H4 (cell line): ENCODE measurements at regions not wholly inside any gene's neighbourhood (a gene's known extent, or its start where the extent isn't known, plus 50 kb on each side); places are given as distances from the start of the nearest gene placed in this dataset.
A peak's percentile ranks its signal among the peaks of the same experiment; 100 is the strongest.
"Not testable (repeated sequence)": the region's sequence is repeated elsewhere in the genome, so short reads cannot be mapped to it uniquely, and the experiment has no call there.

Source experiments
- DNase-seq: peaks from one replicate; pipeline ENCODE4 v3.0.0-alpha.2; 2015; ENCODE audit warnings: low spot score

DNA sequence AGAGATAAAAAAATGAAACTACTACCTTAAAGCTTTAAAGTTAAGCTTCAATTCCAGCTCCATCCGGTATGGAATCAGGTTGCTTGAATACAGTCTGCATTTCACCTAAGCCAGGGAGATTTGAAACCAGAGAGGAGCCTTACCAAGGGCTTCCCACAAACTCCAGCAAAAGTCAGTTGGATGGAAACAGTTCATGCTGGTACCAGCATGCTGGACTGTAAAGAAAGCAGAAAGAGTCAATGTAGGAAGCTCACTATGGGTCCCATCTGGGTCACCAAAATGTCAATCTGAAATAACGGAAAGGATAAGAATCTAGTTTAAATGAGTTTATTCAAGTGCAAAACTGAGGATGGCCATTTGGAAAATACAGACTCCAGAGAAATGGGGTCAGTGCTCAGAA, 65.3 kb downstream of the CDO1 start:
- DNase-seq = peak; percentile 13

DNA sequence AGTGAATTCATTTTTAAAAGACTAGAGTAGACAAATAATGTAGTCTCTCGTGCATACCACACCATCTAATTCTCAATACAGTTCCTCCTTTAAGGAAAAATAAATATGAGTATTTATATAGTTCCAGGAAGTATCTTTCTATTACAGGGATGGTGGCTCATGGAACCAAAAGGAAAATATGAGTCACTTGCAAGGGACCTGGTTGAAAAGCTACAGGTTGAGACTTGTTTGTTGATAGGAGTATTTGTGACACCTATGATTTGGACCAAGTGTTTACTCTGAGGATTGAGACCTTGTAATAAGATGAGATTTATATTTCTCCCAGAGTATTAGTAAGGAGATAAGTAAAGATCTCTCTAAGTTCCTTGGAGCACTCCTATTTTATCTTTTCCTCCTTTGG, 67.4 kb downstream of the CDO1 start:
- no peak for DNase-seq

DNA sequence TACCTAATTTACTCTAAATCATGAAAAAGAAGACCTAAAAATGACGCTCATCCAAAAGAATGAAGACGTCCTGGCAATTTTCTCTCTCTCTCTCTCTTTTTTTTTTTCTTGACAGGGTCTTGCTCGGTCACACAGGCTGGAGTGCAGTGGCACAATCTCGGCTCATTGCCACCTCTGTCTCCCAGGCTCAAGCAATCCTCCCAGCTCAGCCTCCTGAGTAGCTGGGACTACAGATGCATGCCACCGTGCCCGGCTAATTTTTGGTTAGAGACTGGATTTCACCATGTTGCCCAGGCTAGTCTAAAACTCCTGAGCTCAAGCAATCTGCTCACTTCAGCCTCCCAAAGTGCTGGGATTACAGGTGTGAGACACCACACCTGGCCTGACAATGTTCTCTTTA, 77.2 kb downstream of the CDO1 start:
- DNase-seq = not testable (repeated sequence)

DNA sequence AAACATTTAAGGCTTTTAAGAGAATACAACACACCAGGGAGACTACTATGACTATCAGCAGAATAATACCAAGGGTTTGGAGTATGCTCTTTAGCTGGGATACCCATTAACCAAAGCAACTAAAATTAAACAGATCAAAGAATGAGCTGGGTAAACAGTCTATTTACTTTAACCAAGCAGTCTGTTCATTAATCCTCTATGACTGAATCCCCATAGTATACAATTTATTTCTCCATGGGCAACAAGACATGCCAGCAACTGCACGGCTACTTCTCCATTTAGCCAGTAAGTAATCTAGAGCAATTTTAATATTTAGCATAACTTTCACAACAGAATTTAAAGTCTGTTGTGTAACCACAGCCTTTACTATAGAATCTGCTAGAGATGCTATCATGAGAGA, 77.6 kb downstream of the CDO1 start:
- DNase-seq = no peak

DNA sequence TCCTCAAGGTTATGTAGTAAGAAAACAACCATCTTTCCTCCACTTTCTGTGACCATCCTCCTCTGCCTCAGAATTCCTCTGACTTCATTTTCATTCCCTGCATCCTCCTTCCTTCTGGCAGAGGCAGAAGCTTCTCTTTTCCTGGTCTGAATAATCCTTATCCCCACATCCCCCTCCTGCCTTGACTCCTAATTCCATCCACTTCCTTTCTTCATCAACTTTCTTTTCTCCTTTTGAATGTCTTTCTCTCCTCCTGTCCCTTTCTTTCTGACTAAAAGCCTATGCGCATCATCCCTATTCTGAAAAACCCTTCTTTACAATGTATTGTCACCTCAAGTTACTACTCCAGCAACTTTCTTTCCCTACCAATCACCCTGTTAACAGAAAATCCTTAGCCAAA, 79.0 kb downstream of the CDO1 start:
- DNase-seq = no peak

DNA sequence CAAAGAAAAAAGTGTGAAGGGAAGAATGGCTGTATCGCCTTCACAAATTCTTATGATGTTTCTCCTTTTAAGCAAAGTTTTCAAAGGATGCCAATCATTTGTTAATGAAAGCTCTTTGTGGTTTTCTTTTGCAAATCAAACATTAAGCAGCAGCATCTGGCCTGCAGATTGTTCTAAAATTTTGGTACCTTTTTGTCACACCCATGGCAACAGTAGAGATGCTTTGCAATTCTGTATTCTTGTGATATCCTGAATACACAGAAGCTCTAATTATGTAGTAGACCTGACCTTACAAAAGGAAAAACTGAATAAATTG, 79.8 kb downstream of the CDO1 start:
- DNase-seq = no peak

DNA sequence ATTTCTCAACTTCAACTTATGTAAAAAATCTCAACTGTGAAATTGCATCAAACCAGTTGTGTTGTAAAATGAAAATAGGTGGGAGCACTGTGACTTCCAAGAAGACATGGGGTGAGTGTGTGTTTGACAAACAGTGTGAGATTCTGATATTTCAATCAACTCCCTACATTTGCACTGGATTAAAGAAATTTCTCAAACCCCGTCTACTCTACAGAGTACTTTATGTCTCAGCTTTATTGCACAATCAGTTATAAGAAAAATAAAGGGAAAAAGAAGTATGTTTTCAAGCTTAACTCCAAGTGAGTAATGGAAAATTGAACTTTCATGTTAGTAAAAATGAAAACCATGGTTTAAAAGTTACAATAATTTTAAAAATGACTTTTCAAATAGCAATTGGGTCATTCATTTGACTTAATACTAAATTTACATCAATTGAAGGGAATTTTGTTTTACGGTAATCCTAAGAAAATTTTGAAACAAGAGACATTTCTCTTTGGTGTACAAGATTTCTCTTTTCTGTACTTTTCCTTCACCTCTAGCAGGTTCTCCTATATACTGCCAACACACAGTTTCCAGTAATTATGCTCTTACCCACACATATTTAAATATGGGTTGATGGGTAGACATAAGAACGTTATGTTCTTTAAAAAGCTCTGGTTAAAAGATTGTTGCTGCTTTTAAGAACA, 80.3 kb downstream of the CDO1 start:
- DNase-seq = no peak

DNA sequence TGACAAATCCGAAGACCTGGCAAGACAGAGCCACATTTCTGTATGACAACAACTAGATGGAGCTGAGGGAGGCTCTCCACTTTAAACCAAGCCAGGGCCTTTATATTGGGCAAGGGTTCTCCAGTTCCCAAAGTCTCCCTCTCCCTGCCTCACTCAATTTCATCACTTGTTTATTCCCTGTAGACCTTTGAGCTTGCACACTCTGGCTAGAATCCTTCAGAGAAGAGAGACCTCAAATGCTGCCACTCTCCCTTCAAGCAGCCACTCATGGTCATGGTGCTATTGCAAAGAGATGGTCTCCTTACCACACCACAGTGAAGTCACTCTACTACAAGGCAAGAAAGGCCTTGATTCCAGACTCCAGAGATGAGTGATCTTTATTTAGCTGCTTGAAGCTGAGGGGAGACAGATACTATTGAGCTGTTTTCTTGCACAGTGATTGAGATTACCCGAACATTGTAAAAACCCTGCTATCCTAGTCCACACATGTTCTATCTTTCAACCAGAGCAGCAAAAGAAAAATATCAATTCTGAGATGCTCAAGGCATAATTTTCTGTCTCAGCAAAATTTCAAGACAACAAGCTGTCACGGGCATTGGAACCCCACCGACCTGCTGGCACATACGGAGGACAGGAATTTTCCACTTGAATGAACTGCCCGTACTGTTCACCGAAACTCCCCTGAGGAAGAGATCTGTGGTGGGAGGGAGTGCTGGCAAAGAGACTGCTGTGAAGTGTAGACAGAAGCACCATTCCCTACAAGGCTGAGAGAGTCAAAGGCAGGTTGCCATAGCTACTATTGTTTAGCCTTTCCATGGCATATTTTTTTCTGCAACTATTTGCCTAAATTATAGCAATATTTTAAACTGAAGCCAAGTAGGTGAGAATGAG, 81.1 kb downstream of the CDO1 start:
- no peak for DNase-seq

DNA sequence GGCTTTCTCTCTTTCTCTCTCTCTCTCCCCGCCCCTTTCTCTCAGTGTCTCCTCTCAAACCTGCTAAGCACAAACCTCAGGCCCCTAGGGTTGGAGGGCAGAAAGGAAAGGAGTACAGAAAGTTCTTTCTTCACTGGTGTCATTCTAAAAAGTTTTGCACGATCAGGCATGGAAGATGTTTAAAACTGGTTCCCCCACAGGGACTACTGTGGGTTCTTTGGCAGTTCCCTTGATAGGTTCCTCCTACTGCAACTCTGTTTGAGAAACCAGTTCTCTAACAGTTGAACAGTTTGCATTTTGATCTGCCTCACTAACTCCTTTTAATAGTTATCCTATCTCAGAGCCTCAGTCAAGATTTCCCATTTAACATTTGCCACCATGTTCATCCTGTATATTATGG, 82.9 kb downstream of the CDO1 start:
- DNase-seq = no peak

DNA sequence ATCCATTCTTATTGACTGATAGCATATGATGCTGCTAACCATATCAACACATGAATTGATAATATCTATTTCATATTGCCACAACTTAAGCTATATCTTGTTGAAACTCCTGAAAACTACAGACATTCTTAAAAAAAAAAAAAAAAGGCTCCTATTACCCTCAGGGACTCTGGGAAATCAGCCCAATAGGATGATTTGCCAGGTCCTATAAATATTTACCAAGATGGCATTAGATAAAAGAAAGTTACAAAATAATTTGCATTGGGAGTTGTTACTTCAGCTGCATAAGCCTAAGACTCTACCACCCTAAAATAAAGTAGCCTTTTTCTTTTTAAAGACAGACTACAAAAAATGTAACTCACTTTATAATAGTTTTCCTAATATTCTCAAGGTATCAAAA, 84.4 kb downstream of the CDO1 start:
- DNase-seq = no peak

DNA sequence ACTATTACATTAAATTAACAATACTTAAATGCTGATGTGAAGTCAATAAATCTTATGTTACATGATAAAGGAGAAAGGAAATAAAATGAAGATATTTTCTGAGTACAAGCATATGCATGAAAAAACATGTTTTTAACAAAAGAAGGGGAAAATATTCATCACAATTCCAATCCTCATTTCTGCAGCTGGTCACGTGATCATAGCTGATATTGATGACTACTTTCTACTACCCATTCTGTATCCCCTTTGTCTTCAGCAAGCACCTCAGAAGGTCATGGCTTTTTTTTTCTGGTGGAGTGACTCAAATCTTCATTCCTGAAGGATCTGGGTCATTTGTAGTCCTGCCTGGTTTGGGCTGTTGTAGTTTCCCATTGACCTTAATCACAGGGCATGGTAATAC, 90.9 kb downstream of the CDO1 start:
- no peak for DNase-seq

DNA sequence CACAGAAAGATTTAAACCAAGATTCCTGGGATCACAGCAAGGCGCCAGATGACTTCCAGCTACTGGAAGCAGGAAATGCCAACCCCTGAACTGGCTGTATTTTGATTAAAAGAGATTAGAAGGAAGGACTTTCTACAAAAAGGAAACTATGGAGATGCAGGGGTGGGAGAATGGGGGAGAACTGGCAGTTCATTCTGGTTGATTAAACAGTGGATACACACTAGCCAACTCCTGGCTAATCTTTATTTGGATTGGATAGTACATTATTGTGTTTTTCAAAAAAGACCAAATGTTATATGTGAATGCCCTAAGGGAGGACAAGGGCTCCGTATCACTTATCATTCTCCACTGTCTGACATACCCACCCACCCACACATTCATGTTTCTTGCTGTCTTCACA, 93.2 kb downstream of the CDO1 start:
- no peak for DNase-seq

DNA sequence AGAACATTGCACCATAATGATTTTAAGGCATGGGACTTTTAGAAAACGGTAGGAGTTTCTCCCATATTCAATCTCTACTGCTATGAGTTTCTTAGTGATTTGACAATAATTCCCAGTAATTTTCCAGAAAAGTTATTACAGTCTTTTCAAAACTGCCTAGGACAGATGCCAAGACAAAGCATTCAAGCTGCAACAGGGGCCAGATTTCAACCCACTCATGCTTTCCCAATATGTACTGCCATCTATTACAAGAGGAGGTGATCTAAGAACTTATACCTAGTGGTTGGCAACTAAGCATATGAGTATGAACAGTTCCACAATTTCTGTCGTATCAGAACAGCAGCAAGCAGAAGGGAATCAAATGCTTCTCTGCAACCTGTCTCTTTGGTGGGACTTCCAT, 95.1 kb upstream of the TMED7 start:
- no peak for DNase-seq

DNA sequence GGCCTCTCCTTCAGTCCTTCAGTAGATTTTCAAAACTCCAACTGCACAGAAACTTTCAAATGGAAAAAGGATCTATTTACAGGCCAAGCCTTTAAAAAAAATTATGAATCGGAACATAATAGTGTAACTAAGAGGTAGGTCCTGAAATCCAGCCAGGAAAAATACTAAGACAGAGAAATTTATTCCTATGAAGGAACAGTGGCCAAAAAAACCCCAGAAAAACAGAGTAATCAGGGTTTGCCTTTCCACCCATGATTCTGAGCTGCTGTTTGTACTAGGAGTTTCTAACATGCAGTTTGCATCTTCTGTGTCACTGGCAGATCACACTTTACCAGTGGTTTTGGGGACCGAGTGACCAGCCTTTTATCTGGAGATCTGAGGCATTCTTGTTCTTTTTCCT, 93.1 kb upstream of the TMED7 start:
- no peak for DNase-seq

DNA sequence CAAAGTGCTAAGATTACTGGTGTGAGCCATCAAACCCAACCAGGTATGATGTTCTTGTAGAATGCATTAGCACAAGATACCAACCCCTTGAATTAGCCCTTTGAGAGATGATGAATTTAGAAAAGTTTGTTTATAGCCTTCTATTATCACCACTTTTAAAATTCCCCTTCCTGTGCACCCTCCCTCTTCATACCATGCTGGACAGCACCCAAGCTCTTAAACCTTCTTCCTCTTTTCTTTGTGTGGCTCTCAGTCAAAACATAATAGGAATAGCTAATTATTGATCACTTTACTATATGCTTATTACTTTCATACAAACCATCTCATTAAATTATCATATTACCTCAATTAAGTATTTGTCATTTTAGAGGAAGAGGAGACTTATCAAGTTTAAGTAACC, 87.6 kb upstream of the TMED7 start:
- no peak for DNase-seq

DNA sequence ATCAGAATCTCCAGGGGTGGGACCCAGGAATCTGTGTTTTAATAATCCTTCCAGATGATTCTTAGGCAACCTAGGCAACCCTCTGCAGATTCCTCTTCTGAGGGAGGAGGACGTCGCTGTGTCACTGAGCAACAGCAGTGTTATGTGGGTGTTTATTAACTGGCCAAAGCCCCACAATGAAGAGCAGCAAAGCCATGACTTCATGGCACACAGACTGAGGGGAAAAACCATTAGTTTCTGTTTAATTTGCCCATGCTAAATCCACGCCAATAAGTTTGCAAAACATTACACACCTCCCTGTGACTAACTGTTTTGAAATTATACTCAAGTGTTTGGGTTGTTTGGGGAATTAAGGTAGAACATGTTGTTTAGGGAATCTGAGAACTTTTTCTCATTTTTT, 83.7 kb upstream of the TMED7 start:
- no peak for DNase-seq

DNA sequence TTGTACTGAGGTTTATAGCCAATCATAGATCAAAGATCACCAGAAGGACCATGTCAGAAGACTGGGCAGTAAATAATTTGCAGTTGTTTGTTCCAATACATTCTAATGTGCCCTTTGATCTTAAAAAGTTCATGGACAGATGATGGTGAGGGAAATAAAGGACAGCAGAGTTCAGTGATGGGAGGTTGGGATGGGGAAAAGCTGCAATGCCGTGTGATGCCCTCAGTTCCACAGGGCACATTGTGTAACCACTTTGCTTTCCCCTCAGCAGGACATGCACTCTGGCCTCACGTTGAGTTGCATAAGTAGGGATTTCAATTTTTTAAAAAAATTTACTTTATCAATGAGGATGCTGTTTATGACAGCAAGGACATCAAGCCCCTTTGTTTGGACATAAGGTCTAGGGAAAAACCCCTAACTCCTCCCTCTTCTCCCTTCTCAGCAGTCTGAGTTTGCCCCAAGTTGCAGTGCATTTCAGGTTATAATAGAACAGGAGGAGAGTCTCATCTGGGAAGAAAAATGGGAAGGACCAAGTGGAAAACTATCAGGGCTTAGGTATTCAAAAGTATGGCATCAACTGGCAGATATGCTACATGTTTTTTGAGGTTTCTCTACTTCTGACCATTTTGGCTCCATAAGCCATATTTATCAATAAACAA, 83.1 kb upstream of the TMED7 start:
- DNase-seq = no peak

DNA sequence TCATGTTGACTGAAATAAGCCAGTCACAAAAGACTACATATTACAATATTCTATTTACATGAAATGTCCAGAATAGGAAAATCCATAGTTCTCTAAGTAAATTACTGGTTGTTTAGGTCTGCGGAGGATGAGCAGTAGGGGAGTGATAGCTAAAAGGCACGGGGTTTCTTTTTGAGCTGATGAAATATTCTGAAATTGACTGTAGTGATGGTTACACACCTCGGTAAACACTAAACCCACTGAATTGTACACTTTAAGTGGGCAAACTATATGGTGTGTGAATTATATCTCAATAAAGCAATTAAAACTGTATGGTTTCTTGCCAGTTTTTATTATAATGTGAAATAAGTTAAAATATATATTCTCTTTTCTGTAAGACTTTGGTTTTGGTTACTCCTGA, 77.7 kb upstream of the TMED7 start:
- DNase-seq = no peak

DNA sequence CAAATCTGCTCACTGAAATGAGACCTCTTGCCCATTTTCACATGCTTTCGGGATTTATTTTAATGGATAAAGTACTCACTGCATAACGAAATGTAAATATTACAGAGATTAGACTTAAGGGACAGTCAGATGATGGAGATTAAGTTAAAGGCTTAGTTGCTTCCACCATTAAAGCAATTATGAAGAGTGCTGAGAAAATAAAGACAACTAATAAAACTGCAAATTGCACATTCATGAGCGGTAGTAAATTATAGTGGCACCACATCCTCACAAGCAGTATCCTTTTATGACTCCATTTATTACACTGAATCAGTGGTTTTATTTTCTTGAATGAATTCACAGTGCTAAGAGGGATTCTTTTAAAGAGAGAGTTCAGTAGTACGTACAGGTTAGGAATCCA, 76.2 kb upstream of the TMED7 start:
- DNase-seq = no peak

DNA sequence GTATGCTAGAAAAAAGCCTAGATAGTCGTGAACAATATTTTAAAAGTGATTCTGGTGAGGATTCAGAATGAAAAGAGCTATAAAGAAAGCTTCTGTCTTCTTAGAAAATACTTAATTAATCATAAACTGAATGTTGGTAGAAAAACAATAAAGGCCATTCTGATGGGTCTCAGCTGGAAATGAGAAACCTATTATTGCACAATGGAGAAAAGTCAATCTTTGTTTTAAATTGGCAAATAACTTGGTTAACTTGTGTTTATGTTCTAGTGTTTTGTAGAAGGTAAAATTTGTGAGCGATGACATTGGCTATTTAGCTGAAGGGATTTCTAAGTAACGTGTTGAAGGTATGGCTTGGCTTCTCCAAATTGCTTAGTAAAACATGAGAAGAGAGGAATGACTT, 74.1 kb upstream of the TMED7 start:
- no peak for DNase-seq

DNA sequence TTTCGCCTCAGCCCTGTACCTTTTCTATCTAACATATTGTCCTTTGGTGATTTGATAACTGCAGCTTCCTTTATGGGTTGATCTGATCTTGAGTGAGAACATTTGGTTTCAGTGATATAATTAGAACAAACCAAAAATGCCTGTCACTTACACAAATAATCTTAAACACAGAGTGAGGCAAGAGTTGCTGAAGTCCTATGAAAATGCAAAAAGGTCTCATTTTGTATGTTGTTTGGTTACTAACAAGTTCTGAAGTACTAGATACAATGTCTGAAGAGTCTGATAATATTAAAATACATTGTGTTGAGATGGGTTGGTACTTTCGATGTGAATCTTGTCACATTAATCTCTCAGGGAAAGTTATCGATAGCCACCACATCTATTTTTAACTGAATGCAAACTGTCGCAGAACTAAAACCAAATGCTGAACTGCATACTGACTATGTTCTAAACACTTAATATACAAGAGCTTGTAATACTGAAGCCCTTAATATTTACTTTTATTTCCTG, 70.4 kb upstream of the TMED7 start:
- no peak for DNase-seq

DNA sequence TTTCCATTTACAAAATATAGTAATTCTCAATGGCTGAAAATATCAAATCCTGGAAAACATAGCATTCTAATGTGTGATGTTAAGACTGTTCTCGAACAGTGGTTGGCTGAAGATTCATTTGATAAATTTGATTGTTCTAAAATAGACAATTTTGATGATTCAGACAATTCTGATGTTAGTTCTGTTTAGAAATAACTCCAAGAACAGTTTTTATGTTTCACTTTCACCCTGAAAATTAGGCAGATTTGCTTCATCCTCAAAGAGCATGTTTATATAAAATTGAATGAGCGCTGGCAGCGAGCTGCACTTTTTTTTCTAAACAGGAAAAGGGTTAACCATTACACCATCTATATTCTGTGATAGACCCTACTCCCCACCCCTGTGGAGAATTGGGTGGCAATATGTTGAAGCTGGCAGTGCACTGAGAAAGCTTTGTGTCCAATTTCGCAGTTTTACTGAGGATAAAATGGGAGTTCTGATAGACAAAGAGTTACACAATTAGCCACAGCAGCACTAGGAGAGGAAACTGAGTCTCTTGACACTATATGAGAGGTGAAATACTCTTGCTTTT, 69.6 kb upstream of the TMED7 start:
- no peak for DNase-seq

DNA sequence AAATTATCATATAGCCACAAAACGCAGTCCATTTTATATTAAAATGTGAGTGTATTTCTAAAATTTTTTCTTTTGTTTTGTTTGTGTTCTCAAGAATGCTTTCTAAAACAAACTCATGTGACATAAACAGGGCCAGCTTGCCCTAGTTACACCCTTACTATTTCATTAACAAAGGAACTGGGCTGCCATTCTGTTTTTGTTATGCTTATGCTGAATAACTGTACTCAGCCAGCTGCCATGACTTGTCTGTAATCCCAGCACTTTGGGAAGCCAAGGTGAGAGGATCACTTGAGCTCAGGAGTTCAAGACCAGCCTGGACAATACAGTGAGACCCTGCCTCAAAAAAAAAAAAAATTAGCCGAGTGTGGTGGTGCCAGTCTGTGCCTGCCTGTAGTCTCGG, 66.0 kb upstream of the TMED7 start:
- not testable (repeated sequence) for DNase-seq
